ENCODE measurements at regions not wholly inside any gene's neighbourhood (a gene's known extent, or its start where the extent isn't known, plus 50 kb on each side); places are given as distances from the start of the nearest gene placed in this dataset.
A peak's percentile ranks its signal among the peaks of the same experiment; 100 is the strongest.

DNA sequence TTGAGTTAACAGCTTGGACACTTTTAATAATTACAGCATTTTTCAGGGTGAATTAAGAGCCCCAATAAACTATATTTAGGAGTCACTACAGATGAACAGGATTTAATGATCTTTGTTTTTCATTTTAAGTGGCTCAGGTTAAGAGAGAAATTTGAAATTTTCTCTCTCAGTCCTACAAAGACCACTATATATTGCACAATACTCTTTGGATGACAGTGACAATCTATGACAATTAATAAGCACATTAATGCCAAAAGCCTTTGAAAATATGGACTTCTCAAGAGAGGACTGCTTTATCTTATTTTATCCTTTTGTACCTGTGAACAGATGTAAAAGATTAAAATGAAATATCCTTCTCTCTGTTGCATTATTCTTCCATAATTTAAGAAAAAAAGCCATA lies 151.1 kb upstream of the IRX5 start (continued):
- TF ChIP-seq YY2 (tag by site-specific recombination; IDR thresholded peaks at IDR 0.05) (no peak), ZNF660 (tag by site-specific recombination; IDR thresholded peaks at IDR 0.05) (no peak)

DNA sequence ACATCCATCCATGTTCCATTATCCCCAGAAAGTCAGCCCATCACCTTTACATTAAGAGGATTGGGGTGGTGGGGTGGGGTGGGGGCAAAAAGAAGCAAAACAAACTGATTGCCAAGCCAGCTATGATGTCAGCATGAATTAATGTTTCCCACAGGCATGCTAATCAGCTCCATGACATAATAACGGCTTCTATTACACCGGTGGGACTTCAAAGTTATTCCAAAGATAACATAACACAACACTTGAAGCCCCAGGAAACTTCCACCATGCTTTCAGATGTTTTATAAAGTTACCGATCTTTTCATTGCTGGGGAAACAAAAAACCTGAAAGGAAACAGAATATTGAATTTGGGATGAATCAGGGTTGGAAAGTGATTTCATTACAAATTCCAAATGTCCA lies 155.9 kb upstream of the IRX5 start:
- Histone ChIP-seq H3K9me3 (ENCODE audit: control insufficient read depth, insufficient read depth, low read depth, low read length) (no peaks in the 10 kb centered on the region; the same call in 1 of the 2 replicates), H3K36me3 (ENCODE audit: control insufficient read depth in 2 of 2, insufficient read depth in 1 of 2, low read length in 2 of 2) (no peaks in the 10 kb centered on the region), H3K27ac (ENCODE audit: extremely low read depth, low read depth, low read length) (no peak overlapping the region), H3K4me1 (ENCODE audit: control insufficient read depth, insufficient read depth, low read length) (peaks cover 4% of the 10 kb centered on the region; the same call in 1 of the 2 replicates), H3K4me3 (ENCODE audit: low read depth, low read length) (no peak overlapping the region)
- CTCF ChIA-PET = no interaction called here
- POLR2A ChIA-PET = no interaction called here
- 0 out of 2 replicates have a peak, but pooled peaks have one; percentile 19 for TF ChIP-seq ZFP69B (tag by site-specific recombination; IDR thresholded peaks at IDR 0.05)
- no peak for TF ChIP-seq ZNF664 (tag by site-specific recombination; IDR thresholded peaks at IDR 0.05)
- TF ChIP-seq ZBTB1 (tag by site-specific recombination; IDR thresholded peaks at IDR 0.05) = no peak
- peak; percentile 47 for TF ChIP-seq ZNF366 (tag by site-specific recombination; conservative IDR thresholded peaks at IDR 0.05)
- peak; percentile 82 for TF ChIP-seq FEZF1 (tag by site-specific recombination; IDR thresholded peaks at IDR 0.05)
- TF ChIP-seq SCRT2 (tag by site-specific recombination; IDR thresholded peaks at IDR 0.05) = 0 out of 2 replicates have a peak, but pooled peaks have one; percentile 32
- no peak for TF ChIP-seq ZNF138 (tag by site-specific recombination; IDR thresholded peaks at IDR 0.05; ENCODE audit: borderline replicate concordance)
- TF ChIP-seq ZXDB (tag by site-specific recombination; IDR thresholded peaks at IDR 0.05) = peak; percentile 78
- peak; percentile 61; the same call in 1 of the 2 replicates for TF ChIP-seq TCF7L2 (IDR thresholded peaks at IDR 0.05; ENCODE audit: borderline replicate concordance, low read depth, low read length)
- TF ChIP-seq GLIS1 (tag by site-specific recombination; IDR thresholded peaks at IDR 0.05) = no peak
- TF ChIP-seq, protein P1, sequence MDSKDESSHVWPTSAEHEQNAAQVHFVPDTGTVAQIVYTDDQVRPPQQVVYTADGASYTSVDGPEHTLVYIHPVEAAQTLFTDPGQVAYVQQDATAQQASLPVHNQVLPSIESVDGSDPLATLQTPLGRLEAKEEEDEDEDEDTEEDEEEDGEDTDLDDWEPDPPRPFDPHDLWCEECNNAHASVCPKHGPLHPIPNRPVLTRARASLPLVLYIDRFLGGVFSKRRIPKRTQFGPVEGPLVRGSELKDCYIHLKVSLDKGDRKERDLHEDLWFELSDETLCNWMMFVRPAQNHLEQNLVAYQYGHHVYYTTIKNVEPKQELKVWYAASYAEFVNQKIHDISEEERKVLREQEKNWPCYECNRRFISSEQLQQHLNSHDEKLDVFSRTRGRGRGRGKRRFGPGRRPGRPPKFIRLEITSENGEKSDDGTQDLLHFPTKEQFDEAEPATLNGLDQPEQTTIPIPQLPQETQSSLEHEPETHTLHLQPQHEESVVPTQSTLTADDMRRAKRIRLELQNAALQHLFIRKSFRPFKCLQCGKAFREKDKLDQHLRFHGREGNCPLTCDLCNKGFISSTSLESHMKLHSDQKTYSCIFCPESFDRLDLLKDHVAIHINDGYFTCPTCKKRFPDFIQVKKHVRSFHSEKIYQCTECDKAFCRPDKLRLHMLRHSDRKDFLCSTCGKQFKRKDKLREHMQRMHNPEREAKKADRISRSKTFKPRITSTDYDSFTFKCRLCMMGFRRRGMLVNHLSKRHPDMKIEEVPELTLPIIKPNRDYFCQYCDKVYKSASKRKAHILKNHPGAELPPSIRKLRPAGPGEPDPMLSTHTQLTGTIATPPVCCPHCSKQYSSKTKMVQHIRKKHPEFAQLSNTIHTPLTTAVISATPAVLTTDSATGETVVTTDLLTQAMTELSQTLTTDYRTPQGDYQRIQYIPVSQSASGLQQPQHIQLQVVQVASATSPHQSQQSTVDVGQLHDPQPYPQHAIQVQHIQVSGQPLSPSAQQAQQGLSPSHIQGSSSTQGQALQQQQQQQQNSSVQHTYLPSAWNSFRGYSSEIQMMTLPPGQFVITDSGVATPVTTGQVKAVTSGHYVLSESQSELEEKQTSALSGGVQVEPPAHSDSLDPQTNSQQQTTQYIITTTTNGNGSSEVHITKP (tag by site-specific recombination; IDR thresholded peaks at IDR 0.05) = peak; percentile 30; the same call in 1 of the 2 replicates
- no peak for TF ChIP-seq ZNF624 (tag by site-specific recombination; IDR thresholded peaks at IDR 0.05)
- TF ChIP-seq, protein P2, sequence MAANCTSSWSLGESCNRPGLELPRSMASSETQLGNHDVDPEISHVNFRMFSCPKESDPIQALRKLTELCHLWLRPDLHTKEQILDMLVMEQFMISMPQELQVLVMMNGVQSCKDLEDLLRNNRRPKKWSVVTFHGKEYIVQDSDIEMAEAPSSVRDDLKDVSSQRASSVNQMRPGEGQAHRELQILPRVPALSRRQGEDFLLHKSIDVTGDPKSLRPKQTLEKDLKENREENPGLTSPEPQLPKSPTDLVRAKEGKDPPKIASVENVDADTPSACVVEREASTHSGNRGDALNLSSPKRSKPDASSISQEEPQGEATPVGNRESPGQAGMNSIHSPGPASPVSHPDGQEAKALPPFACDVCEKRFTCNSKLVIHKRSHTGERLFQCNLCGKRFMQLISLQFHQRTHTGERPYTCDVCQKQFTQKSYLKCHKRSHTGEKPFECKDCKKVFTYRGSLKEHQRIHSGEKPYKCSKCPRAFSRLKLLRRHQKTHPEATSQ (tag by site-specific recombination; IDR thresholded peaks at IDR 0.05) = no peak
- TF ChIP-seq, protein P3, sequence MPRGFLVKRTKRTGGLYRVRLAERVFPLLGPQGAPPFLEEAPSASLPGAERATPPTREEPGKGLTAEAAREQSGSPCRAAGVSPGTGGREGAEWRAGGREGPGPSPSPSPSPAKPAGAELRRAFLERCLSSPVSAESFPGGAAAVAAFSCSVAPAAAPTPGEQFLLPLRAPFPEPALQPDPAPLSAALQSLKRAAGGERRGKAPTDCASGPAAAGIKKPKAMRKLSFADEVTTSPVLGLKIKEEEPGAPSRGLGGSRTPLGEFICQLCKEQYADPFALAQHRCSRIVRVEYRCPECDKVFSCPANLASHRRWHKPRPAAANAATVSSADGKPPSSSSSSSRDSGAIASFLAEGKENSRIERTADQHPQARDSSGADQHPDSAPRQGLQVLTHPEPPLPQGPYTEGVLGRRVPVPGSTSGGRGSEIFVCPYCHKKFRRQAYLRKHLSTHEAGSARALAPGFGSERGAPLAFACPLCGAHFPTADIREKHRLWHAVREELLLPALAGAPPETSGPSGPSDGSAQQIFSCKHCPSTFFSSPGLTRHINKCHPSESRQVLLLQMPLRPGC (tag by site-specific recombination; IDR thresholded peaks at IDR 0.05) = peak; percentile 91
- peak; percentile 95 for TF ChIP-seq ZNF629 (tag by site-specific recombination; IDR thresholded peaks at IDR 0.05)
- peak; percentile 45; the same call in 1 of the 2 replicates for TF ChIP-seq ZNF2 (tag by site-specific recombination; IDR thresholded peaks at IDR 0.05)
- TF ChIP-seq, protein P4, sequence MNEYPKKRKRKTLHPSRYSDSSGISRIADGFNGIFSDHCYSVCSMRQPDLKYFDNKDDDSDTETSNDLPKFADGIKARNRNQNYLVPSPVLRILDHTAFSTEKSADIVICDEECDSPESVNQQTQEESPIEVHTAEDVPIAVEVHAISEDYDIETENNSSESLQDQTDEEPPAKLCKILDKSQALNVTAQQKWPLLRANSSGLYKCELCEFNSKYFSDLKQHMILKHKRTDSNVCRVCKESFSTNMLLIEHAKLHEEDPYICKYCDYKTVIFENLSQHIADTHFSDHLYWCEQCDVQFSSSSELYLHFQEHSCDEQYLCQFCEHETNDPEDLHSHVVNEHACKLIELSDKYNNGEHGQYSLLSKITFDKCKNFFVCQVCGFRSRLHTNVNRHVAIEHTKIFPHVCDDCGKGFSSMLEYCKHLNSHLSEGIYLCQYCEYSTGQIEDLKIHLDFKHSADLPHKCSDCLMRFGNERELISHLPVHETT (tag by site-specific recombination; IDR thresholded peaks at IDR 0.05) = peak; percentile 63; the same call in 1 of the 2 replicates
- TF ChIP-seq ZNF843 (tag by site-specific recombination; IDR thresholded peaks at IDR 0.05) = peak; percentile 93
- TF ChIP-seq OVOL3 (tag by site-specific recombination; IDR thresholded peaks at IDR 0.05) = peak; percentile 84
- TF ChIP-seq ZBTB20 (tag by site-specific recombination; IDR thresholded peaks at IDR 0.05) = peak; percentile 29; the same call in 1 of the 2 replicates
- TF ChIP-seq, protein P5, sequence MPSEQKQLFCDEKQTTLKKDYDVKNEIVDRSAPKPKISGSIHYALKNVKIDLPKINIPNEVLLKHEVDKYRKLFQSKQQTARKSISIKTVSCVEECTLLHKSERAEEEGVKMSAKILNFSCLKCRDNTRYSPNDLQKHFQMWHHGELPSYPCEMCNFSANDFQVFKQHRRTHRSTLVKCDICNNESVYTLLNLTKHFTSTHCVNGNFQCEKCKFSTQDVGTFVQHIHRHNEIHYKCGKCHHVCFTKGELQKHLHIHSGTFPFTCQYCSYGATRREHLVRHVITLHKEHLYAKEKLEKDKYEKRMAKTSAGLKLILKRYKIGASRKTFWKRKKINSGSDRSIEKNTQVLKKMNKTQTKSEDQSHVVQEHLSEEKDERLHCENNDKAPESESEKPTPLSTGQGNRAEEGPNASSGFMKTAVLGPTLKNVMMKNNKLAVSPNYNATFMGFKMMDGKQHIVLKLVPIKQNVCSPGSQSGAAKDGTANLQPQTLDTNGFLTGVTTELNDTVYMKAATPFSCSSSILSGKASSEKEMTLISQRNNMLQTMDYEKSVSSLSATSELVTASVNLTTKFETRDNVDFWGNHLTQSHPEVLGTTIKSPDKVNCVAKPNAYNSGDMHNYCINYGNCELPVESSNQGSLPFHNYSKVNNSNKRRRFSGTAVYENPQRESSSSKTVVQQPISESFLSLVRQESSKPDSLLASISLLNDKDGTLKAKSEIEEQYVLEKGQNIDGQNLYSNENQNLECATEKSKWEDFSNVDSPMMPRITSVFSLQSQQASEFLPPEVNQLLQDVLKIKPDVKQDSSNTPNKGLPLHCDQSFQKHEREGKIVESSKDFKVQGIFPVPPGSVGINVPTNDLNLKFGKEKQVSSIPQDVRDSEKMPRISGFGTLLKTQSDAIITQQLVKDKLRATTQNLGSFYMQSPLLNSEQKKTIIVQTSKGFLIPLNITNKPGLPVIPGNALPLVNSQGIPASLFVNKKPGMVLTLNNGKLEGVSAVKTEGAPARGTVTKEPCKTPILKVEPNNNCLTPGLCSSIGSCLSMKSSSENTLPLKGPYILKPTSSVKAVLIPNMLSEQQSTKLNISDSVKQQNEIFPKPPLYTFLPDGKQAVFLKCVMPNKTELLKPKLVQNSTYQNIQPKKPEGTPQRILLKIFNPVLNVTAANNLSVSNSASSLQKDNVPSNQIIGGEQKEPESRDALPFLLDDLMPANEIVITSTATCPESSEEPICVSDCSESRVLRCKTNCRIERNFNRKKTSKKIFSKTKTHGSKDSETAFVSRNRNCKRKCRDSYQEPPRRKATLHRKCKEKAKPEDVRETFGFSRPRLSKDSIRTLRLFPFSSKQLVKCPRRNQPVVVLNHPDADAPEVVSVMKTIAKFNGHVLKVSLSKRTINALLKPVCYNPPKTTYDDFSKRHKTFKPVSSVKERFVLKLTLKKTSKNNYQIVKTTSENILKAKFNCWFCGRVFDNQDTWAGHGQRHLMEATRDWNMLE (tag by site-specific recombination; conservative IDR thresholded peaks at IDR 0.05; ENCODE audit: low read depth) = peak; percentile 52; the same call in 1 of the 2 replicates
- TF ChIP-seq GLI4 (tag by site-specific recombination; IDR thresholded peaks at IDR 0.05) = no peak
